ENCODE measurements at regions not wholly inside any gene's neighbourhood (a gene's known extent, or its start where the extent isn't known, plus 50 kb on each side); places are given as distances from the start of the nearest gene placed in this dataset.

- H3K79me2 ChIP-seq (ENCODE audit: low read length): no peaks in the 10 kb centered on the region
- H4K20me1 ChIP-seq (ENCODE audit: insufficient read depth, low read depth, low read length): no peaks in the 10 kb centered on the region
- no peaks in the 10 kb centered on the region for H3K9me2 ChIP-seq (replicated peaks; ENCODE audit: insufficient read depth, low read length)
- H3K27ac ChIP-seq (ENCODE audit: low read length): no peak overlapping the region
- H3K4me2 ChIP-seq (ENCODE audit: low read depth, low read length, poor library complexity, severe bottlenecking): no peak overlapping the region
- no peak overlapping the region for H3K9ac ChIP-seq (ENCODE audit: low read length)
- no peak overlapping the region for H3K4me3 ChIP-seq (ENCODE audit: low read length)
- H3K9me3 ChIP-seq (ENCODE audit: low read length): no peaks in the 10 kb centered on the region
- peaks cover 5% of the 10 kb centered on the region for H3K4me1 ChIP-seq (ENCODE audit: low read length)
- H3K27me3 ChIP-seq (ENCODE audit: low read length): no peaks in the 10 kb centered on the region
- no peak for DNase-seq
- no peaks in the 10 kb centered on the region for H3K36me3 ChIP-seq (ENCODE audit: insufficient read depth, low read length)
- H2AFZ ChIP-seq (ENCODE audit: low read length): no peak overlapping the region
These were observed 68.3 kb upstream of the SHISA3 start for GRCh38 chr4:42328978-42329377.

GRCh38 chr4:42329421-42329820, 67.9 kb upstream of the SHISA3 start:
- DNase-seq: no peak
- H2AFZ ChIP-seq (ENCODE audit: low read length): no peak overlapping the region
- H3K9me2 ChIP-seq (replicated peaks; ENCODE audit: insufficient read depth, low read length): no peaks in the 10 kb centered on the region
- H3K27ac ChIP-seq (ENCODE audit: low read length): no peak overlapping the region
- H3K4me2 ChIP-seq (ENCODE audit: low read depth, low read length, poor library complexity, severe bottlenecking): no peak overlapping the region
- no peaks in the 10 kb centered on the region for H3K79me2 ChIP-seq (ENCODE audit: low read length)
- no peak overlapping the region for H3K4me3 ChIP-seq (ENCODE audit: low read length)
- H3K9ac ChIP-seq (ENCODE audit: low read length): no peak overlapping the region
- H3K27me3 ChIP-seq (ENCODE audit: low read length): no peaks in the 10 kb centered on the region
- H3K9me3 ChIP-seq (ENCODE audit: low read length): no peaks in the 10 kb centered on the region
- no peaks in the 10 kb centered on the region for H3K36me3 ChIP-seq (ENCODE audit: insufficient read depth, low read length)
- H4K20me1 ChIP-seq (ENCODE audit: insufficient read depth, low read depth, low read length): no peaks in the 10 kb centered on the region
- H3K4me1 ChIP-seq (ENCODE audit: low read length): peaks cover 5% of the 10 kb centered on the region

DNA sequence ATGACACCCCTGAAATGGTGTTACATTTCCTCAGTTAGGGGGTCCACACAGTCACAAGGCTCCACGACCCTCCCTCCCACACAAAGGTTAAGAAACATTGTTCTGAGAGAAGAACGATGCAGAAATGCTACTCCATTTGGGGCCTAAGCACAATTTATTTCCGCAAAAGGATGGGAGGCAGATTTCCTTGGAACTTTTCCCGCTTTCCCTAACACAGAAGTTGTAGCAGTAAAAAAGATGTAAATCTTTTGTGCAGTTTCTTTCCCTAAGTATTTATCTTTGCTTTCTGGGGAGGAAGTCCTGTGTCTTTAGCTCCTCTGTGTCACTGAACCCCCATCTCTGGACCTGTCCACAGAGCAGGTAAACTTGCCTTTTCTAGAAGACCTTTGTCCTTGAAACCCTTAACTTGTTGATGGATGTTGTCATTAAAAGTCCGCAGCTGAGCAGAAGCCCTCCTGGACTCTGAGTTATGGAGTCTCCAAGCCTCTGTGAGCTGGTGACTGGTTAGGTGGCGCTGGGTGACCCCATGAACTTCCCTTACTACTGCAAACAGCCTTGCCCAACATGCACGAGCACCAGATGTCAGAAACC, 67.2 kb upstream of the SHISA3 start:
- Histone ChIP-seq H3K4me1 (ENCODE audit: low read length) (peaks cover 5% of the 10 kb centered on the region), H3K27me3 (ENCODE audit: low read length) (no peaks in the 10 kb centered on the region), H3K9ac (ENCODE audit: low read length) (no peak overlapping the region), H3K4me3 (ENCODE audit: low read length) (no peak overlapping the region), H2AFZ (ENCODE audit: low read length) (no peak overlapping the region), H3K27ac (ENCODE audit: low read length) (no peak overlapping the region), H3K9me2 (replicated peaks; ENCODE audit: insufficient read depth, low read length) (no peaks in the 10 kb centered on the region), H3K9me3 (ENCODE audit: low read length) (no peaks in the 10 kb centered on the region), H3K79me2 (ENCODE audit: low read length) (no peaks in the 10 kb centered on the region), H4K20me1 (ENCODE audit: insufficient read depth, low read depth, low read length) (no peaks in the 10 kb centered on the region), H3K36me3 (ENCODE audit: insufficient read depth, low read length) (no peaks in the 10 kb centered on the region), H3K4me2 (ENCODE audit: low read depth, low read length, poor library complexity, severe bottlenecking) (no peak overlapping the region)
- DNase-seq: peak; percentile 24

- Histone ChIP-seq H3K27ac (ENCODE audit: low read length) (no peak overlapping the region), H4K20me1 (ENCODE audit: insufficient read depth, low read depth, low read length) (no peaks in the 10 kb centered on the region), H3K27me3 (ENCODE audit: low read length) (no peaks in the 10 kb centered on the region), H3K79me2 (ENCODE audit: low read length) (no peaks in the 10 kb centered on the region), H3K4me2 (ENCODE audit: low read depth, low read length, poor library complexity, severe bottlenecking) (no peak overlapping the region), H3K4me1 (ENCODE audit: low read length) (peaks cover 5% of the 10 kb centered on the region), H3K9me2 (replicated peaks; ENCODE audit: insufficient read depth, low read length) (no peaks in the 10 kb centered on the region), H3K4me3 (ENCODE audit: low read length) (no peak overlapping the region), H3K36me3 (ENCODE audit: insufficient read depth, low read length) (no peaks in the 10 kb centered on the region), H3K9me3 (ENCODE audit: low read length) (no peaks in the 10 kb centered on the region), H2AFZ (ENCODE audit: low read length) (no peak overlapping the region), H3K9ac (ENCODE audit: low read length) (no peak overlapping the region)
- peak; percentile 11 for DNase-seq
These were observed 66.2 kb upstream of the SHISA3 start for GRCh38 chr4:42331040-42331439.

GRCh38 chr4:42331914-42332368, 65.3 kb upstream of the SHISA3 start:
- no peak overlapping the region for H3K4me2 ChIP-seq (ENCODE audit: low read depth, low read length, poor library complexity, severe bottlenecking)
- H3K27me3 ChIP-seq (ENCODE audit: low read length): no peaks in the 10 kb centered on the region
- no peaks in the 10 kb centered on the region for H3K9me2 ChIP-seq (replicated peaks; ENCODE audit: insufficient read depth, low read length)
- no peak overlapping the region for H2AFZ ChIP-seq (ENCODE audit: low read length)
- H3K27ac ChIP-seq (ENCODE audit: low read length): no peak overlapping the region
- H3K9me3 ChIP-seq (ENCODE audit: low read length): no peaks in the 10 kb centered on the region
- H3K79me2 ChIP-seq (ENCODE audit: low read length): no peaks in the 10 kb centered on the region
- H3K36me3 ChIP-seq (ENCODE audit: insufficient read depth, low read length): no peaks in the 10 kb centered on the region
- H3K4me3 ChIP-seq (ENCODE audit: low read length): no peak overlapping the region
- DNase-seq: peak; percentile 44
- no peak overlapping the region for H3K9ac ChIP-seq (ENCODE audit: low read length)
- peaks cover 5% of the 10 kb centered on the region for H3K4me1 ChIP-seq (ENCODE audit: low read length)
- no peaks in the 10 kb centered on the region for H4K20me1 ChIP-seq (ENCODE audit: insufficient read depth, low read depth, low read length)

- no peak overlapping the region for H3K4me3 ChIP-seq (ENCODE audit: low read length)
- H3K9me2 ChIP-seq (replicated peaks; ENCODE audit: insufficient read depth, low read length): no peaks in the 10 kb centered on the region
- H3K9me3 ChIP-seq (ENCODE audit: low read length): no peaks in the 10 kb centered on the region
- no peak for DNase-seq
- no peak overlapping the region for H2AFZ ChIP-seq (ENCODE audit: low read length)
- H3K27me3 ChIP-seq (ENCODE audit: low read length): no peaks in the 10 kb centered on the region
- no peaks in the 10 kb centered on the region for H3K36me3 ChIP-seq (ENCODE audit: insufficient read depth, low read length)
- no peak overlapping the region for H3K27ac ChIP-seq (ENCODE audit: low read length)
- H3K4me2 ChIP-seq (ENCODE audit: low read depth, low read length, poor library complexity, severe bottlenecking): no peak overlapping the region
- H3K79me2 ChIP-seq (ENCODE audit: low read length): no peaks in the 10 kb centered on the region
- no peaks in the 10 kb centered on the region for H4K20me1 ChIP-seq (ENCODE audit: insufficient read depth, low read depth, low read length)
- H3K9ac ChIP-seq (ENCODE audit: low read length): no peak overlapping the region
- peaks cover 2% of the 10 kb centered on the region; the same call in 1 of the 2 replicates for H3K4me1 ChIP-seq (ENCODE audit: low read length)
These were observed 57.3 kb upstream of the SHISA3 start for GRCh38 chr4:42339935-42340406.

- Histone ChIP-seq H3K4me3 (ENCODE audit: low read length) (no peak overlapping the region), H3K36me3 (ENCODE audit: insufficient read depth, low read length) (no peaks in the 10 kb centered on the region), H3K9me2 (replicated peaks; ENCODE audit: insufficient read depth, low read length) (no peaks in the 10 kb centered on the region), H3K27ac (ENCODE audit: low read length) (no peak overlapping the region), H3K79me2 (ENCODE audit: low read length) (no peaks in the 10 kb centered on the region), H4K20me1 (ENCODE audit: insufficient read depth, low read depth, low read length) (no peaks in the 10 kb centered on the region), H3K9me3 (ENCODE audit: low read length) (no peaks in the 10 kb centered on the region), H3K9ac (ENCODE audit: low read length) (no peak overlapping the region), H3K27me3 (ENCODE audit: low read length) (no peaks in the 10 kb centered on the region), H3K4me2 (ENCODE audit: low read depth, low read length, poor library complexity, severe bottlenecking) (no peak overlapping the region), H3K4me1 (ENCODE audit: low read length) (peaks cover 2% of the 10 kb centered on the region; the same call in 1 of the 2 replicates), H2AFZ (ENCODE audit: low read length) (no peak overlapping the region)
- no peak for DNase-seq
These were observed 55.7 kb upstream of the SHISA3 start for GRCh38 chr4:42341518-42342026.

- no peak overlapping the region for H3K4me2 ChIP-seq (ENCODE audit: low read depth, low read length, poor library complexity, severe bottlenecking)
- no peak overlapping the region for H2AFZ ChIP-seq (ENCODE audit: low read length)
- H3K4me1 ChIP-seq (ENCODE audit: low read length): peaks cover 2% of the 10 kb centered on the region; the same call in 1 of the 2 replicates
- no peak overlapping the region for H3K27ac ChIP-seq (ENCODE audit: low read length)
- H4K20me1 ChIP-seq (ENCODE audit: insufficient read depth, low read depth, low read length): no peaks in the 10 kb centered on the region
- no peaks in the 10 kb centered on the region for H3K36me3 ChIP-seq (ENCODE audit: insufficient read depth, low read length)
- no peaks in the 10 kb centered on the region for H3K9me2 ChIP-seq (replicated peaks; ENCODE audit: insufficient read depth, low read length)
- no peak for DNase-seq
- H3K79me2 ChIP-seq (ENCODE audit: low read length): no peaks in the 10 kb centered on the region
- no peak overlapping the region for H3K9ac ChIP-seq (ENCODE audit: low read length)
- H3K27me3 ChIP-seq (ENCODE audit: low read length): no peaks in the 10 kb centered on the region
- H3K4me3 ChIP-seq (ENCODE audit: low read length): no peak overlapping the region
- H3K9me3 ChIP-seq (ENCODE audit: low read length): no peaks in the 10 kb centered on the region
These were observed 54.8 kb upstream of the SHISA3 start for GRCh38 chr4:42342459-42342858.

Measured in Karpas-422 (cell line).